GM19239 (cell line): ENCODE measurements at regions not wholly inside any gene's neighbourhood (a gene's known extent, or its start where the extent isn't known, plus 50 kb on each side); places are given as distances from the start of the nearest gene placed in this dataset.

Experiments used
- DNase-seq: peaks from one replicate; pipeline ENCODE4 v3.0.0; 2011; ENCODE audit warnings: low spot score; ENCODE audit not compliant: insufficient read length
- FAIRE-seq: peaks from 2 replicates; lab custom pipeline; 2011; peaks lifted over from hg19 to GRCh38; lab: Jason Lieb, UNC

- no peak for DNase-seq
- no peak for FAIRE-seq
These were observed 91.4 kb upstream of the POU1F1 start for GRCh38 chr3:87367736-87368135.

DNA sequence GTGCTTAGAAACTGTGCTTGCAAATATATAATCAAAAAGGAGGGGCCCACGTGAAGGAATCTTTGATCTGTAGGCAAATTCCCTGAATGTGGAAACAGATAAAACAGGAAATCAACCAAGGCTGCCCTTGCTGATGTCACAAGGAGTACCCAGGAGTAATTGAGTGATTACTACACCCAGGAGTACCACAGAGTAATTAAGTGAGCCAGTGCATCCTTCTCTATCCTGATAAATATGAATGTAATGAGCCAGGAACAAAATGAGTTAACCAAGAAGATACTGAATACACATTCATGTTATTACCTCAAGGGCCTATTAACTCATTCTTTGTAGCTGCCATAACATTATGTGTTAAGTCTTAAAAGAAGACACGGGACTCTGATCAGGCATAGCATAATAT lies 87.3 kb upstream of the POU1F1 start:
- DNase-seq = no peak
- FAIRE-seq = no peak

DNA sequence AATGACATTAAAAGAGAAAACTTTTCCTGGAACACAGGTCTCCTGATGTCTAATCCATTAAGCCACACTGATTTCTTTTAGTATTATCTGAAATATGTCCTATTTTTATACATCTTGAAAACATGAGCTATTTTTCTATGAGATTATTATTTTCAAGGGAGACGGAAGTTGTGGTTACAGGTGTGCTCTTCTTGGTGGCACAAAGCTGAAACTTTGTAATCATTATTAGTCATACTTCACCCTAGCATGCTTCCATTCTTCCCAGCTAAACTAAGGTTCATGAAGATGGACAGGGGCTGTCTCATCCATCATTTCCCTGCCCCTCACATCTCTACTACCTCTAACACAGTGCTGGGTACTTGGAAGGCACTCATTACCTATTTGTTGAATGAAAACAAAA lies 85.6 kb upstream of the POU1F1 start:
- DNase-seq (no peak), FAIRE-seq (no peak)

- FAIRE-seq = no peak
- DNase-seq = no peak
These were observed 84.9 kb upstream of the POU1F1 start for GRCh38 chr3:87361271-87361670.

DNA sequence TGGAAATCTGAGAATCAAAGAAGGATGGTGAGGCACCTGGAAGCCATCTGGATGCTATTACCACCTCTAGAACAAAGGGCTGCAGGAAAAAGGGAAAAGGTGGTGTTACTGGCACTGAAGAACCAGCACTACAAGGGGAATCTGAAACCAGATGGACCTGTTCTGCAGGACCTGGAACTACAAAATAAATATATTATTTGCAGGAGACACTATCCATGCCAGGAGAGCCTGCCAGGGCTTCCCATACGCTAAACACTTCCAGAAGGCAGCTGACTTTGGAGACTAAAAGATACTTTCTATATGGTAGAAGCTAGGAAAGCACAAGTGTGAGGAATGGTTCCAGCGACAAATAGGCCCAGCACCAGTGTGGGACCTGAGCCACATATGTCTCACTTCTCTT lies 83.4 kb upstream of the POU1F1 start:
- no peak for FAIRE-seq
- DNase-seq = no peak

- FAIRE-seq = no peak
- no peak for DNase-seq
These were observed 82.6 kb upstream of the POU1F1 start for GRCh38 chr3:87359025-87359424.

GRCh38 chr3:87358066-87358465 lies 81.7 kb upstream of the POU1F1 start:
- DNase-seq (no peak), FAIRE-seq (no peak)

- no peak for DNase-seq
- FAIRE-seq = no peak
These were observed 78.0 kb upstream of the POU1F1 start for GRCh38 chr3:87354398-87354797.

DNA sequence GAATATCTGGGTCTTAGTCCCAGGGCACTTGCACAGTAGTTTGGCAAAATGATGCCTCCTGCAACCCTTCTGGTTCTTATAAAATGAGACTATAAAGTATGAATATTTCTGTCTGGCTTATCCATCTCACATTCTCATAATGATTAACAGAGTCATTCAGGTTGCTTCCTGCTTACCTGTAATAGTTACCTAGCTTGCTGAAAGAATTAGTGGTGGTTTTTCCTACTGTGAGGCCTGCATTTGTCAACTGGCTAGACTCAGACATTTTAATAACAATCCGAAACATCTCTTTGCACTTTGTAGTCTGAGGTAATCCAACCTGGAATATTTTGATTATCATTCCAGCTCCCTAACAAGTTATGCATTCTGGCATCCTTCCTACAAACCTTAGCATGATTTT lies 75.6 kb upstream of the POU1F1 start:
- no peak for DNase-seq
- no peak for FAIRE-seq

DNA sequence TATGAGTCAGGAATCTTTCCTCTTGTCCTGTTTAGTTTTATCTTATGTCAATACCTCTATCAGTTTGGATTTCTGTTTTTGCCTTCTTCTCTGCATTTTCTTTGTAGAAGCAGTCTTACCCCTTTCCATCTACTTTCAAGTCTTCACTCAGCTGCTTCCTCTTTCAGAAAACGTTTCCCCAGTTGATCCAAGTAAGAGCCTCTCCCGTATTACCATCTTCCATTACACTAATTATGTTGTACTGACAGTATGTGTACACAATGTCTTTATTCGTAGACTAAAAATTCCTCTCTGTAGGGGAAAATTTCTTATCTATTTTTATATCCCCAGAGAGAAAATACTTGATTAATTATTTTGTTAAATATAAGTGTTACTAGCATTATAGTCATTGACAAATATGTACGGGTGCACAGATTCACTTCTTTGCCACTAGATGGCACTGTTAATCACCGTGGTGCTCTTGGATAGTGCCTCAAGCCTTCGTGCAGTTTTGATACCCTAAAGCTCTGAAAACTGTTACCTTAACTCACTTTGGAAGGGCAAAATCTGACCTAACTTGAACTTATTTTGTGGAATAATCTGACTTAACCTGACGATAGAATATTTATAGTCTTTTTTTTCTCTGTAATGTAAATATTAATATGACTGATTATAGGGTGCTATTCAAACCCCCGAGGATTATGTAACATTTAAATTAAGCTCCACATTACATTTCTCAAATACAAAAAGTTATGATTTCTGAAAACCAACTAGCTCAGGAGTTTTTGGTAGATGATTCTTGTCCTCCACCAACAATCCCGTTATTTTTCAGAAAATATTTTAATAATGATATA lies 74.2 kb upstream of the POU1F1 start:
- FAIRE-seq (peak; percentile 66), DNase-seq (peak; percentile 34)

- no peak for FAIRE-seq
These were observed 73.4 kb upstream of the POU1F1 start for GRCh38 chr3:87349833-87350232.

DNA sequence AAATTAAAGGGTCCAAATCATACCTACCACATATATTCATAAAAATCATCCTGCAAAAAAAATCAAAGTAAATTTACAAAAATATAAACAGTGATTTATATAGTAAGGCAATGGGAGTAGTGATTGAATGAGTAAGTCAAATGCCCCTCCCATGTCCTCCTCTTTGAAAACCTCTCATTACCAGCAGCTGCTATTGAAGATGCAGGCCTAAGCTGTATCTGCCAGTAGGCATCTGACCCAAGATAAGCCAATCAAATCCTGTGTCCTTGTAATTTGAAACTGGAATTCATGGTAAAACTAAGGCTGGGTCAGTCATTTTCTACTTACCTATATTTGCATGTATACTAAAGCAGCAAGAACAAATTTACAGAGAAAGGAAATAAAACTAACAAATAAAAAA lies 60.4 kb upstream of the POU1F1 start:
- no peak for FAIRE-seq
- DNase-seq = no peak

More at GRCh38 chr3:87349833-87350232, 73.4 kb upstream of the POU1F1 start:
- DNase-seq = no peak

- FAIRE-seq (no peak), DNase-seq (no peak)
These were observed 59.5 kb upstream of the POU1F1 start for GRCh38 chr3:87335931-87336330.

DNA sequence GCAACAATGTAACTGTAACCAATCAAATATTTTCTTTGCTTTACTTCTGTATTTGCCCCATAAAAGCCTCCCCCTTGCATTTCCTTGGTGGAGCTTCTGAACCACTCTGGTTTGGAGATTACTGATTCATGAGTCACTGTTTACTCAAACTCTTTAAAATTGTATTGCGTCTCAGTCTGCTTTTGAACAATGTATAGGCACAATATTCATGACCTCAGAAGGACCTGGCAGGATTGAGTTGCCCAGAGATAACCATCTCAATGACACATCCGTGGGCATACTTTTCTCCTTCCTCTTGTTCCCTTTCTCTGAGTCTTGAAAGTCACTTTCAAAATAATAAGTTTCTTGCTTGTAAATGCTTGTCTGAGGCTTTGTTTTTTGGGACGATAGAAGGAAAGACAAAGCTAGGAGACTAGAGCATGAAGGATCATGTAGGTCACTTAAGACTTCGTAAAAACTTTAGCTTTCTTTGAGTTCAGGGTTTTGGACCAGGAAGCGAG lies 57.1 kb upstream of the POU1F1 start:
- DNase-seq (no peak), FAIRE-seq (no peak)

GRCh38 chr3:87332789-87333188 lies 56.4 kb upstream of the POU1F1 start:
- DNase-seq (no peak), FAIRE-seq (no peak)

DNA sequence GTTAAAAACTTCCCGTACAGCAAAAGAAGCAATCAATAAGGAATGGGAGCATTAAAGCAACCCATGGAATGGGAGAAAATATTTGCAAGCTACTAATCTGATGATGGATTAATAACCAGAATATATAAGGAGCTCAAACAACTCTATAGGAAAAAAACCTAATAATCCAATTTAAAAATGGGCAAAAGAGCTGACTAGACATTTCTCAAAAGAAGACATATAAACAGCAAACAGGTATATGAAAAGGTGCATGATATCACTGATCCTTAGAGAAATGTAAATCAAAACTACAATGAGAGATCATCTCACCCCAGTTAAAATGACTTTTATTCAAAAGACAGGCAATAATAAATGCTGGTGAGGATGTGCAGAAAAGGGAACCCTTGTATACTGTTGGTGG lies 52.7 kb upstream of the POU1F1 start:
- no peak for FAIRE-seq
- DNase-seq = no peak
